Liver (tissue), 3 donors: ENCODE measurements at regions not wholly inside any gene's neighbourhood (a gene's known extent, or its start where the extent isn't known, plus 50 kb on each side); places are given as distances from the start of the nearest gene placed in this dataset.

Source experiments
- FOXA1 ChIP-seq: IDR thresholded peaks from 2 replicates; pipeline ENCODE4 v1.6.1; 2016; ENCODE audit warnings: antibody characterized with exemption
- FOXA2 ChIP-seq: IDR thresholded peaks from 2 replicates; pipeline ENCODE4 v1.6.1; 2016; ENCODE audit warnings: antibody characterized with exemption
- RAD21 ChIP-seq, 2 donors: IDR thresholded peaks; 2 replicates each; pipeline ENCODE4 v1.6.1; 2016; ENCODE audit warnings: antibody characterized with exemption in 2 of 2, mild to moderate bottlenecking in 2 of 2
- SP1 ChIP-seq: IDR thresholded peaks from 2 replicates; pipeline ENCODE4 v1.6.1; 2018; ENCODE audit warnings: antibody characterized with exemption, mild to moderate bottlenecking
- YY1 ChIP-seq: IDR thresholded peaks from 2 replicates; pipeline ENCODE4 v1.6.1; 2016; ENCODE audit warnings: antibody characterized with exemption, mild to moderate bottlenecking
- TF ChIP-seq, protein P1 (sequence below): fragments of 150-350 bp; IDR thresholded peaks from 2 replicates; pipeline ENCODE4 v1.5.1; 2017; ENCODE audit warnings: improper control_type of control experiment, low read depth, low read length; ENCODE audit not compliant: missing input control
- TF ChIP-seq, protein P2 (sequence below): IDR thresholded peaks from 2 replicates; pipeline ENCODE4 v1.6.1; 2016; ENCODE audit warnings: antibody characterized with exemption, mild to moderate bottlenecking
- TF ChIP-seq, protein P3 (sequence below): IDR thresholded peaks from 2 replicates; pipeline ENCODE4 v1.6.1; 2016; ENCODE audit warnings: antibody characterized with exemption
- donor health status: healthy.
- donor health status: healthy.

DNA sequence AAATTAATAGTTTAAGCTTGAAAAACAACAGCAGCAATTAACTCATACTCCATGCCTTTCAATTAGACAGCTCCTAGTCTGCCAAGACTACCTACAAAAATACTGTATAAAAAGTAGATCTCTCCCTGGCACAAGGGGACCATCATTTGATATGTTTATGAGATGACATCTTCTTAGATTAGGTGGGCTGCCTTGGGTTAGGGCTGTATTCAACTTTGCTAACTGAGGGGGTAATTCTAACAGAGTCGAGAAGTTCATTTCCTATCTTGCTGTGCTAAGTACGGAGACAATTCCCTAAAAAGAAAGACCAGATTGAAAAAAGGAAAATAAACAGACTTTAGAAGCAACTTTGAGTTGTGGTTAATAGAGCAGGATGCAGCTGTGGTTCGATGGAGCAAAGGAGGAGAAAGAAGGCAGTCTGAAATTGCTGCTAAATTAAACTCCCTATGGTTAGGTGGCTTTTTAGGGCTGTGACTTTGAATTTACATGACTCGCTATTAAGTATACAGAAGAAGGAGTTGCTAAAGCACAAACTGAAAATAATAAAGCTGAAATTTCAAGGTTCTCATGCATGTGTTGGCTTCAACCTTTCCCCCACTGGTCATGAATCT, 75.4 kb downstream of the CDC7 start:
- TF ChIP-seq, protein P1, sequence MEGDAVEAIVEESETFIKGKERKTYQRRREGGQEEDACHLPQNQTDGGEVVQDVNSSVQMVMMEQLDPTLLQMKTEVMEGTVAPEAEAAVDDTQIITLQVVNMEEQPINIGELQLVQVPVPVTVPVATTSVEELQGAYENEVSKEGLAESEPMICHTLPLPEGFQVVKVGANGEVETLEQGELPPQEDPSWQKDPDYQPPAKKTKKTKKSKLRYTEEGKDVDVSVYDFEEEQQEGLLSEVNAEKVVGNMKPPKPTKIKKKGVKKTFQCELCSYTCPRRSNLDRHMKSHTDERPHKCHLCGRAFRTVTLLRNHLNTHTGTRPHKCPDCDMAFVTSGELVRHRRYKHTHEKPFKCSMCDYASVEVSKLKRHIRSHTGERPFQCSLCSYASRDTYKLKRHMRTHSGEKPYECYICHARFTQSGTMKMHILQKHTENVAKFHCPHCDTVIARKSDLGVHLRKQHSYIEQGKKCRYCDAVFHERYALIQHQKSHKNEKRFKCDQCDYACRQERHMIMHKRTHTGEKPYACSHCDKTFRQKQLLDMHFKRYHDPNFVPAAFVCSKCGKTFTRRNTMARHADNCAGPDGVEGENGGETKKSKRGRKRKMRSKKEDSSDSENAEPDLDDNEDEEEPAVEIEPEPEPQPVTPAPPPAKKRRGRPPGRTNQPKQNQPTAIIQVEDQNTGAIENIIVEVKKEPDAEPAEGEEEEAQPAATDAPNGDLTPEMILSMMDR = no peak
- TF ChIP-seq, protein P2, sequence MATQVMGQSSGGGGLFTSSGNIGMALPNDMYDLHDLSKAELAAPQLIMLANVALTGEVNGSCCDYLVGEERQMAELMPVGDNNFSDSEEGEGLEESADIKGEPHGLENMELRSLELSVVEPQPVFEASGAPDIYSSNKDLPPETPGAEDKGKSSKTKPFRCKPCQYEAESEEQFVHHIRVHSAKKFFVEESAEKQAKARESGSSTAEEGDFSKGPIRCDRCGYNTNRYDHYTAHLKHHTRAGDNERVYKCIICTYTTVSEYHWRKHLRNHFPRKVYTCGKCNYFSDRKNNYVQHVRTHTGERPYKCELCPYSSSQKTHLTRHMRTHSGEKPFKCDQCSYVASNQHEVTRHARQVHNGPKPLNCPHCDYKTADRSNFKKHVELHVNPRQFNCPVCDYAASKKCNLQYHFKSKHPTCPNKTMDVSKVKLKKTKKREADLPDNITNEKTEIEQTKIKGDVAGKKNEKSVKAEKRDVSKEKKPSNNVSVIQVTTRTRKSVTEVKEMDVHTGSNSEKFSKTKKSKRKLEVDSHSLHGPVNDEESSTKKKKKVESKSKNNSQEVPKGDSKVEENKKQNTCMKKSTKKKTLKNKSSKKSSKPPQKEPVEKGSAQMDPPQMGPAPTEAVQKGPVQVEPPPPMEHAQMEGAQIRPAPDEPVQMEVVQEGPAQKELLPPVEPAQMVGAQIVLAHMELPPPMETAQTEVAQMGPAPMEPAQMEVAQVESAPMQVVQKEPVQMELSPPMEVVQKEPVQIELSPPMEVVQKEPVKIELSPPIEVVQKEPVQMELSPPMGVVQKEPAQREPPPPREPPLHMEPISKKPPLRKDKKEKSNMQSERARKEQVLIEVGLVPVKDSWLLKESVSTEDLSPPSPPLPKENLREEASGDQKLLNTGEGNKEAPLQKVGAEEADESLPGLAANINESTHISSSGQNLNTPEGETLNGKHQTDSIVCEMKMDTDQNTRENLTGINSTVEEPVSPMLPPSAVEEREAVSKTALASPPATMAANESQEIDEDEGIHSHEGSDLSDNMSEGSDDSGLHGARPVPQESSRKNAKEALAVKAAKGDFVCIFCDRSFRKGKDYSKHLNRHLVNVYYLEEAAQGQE = no peak
- no peak for TF ChIP-seq YY1
- TF ChIP-seq, protein P3, sequence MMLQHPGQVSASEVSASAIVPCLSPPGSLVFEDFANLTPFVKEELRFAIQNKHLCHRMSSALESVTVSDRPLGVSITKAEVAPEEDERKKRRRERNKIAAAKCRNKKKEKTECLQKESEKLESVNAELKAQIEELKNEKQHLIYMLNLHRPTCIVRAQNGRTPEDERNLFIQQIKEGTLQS = no peak
- TF ChIP-seq RAD21 (IDR thresholded peaks at IDR 0.05) = no peak
- TF ChIP-seq FOXA2 = no peak
- no peak for TF ChIP-seq SP1
- TF ChIP-seq FOXA1 = no peak
